AG09309 (cell line): ENCODE measurements at regions not wholly inside any gene's neighbourhood (a gene's known extent, or its start where the extent isn't known, plus 50 kb on each side); places are given as distances from the start of the nearest gene placed in this dataset.

Experiments
- DNase-seq: peaks from one replicate; pipeline ENCODE4 v3.0.0-alpha.2; 2010; ENCODE audit warnings: low read depth
- H3K4me3 ChIP-seq: 2 replicates; pipeline ENCODE4 v1.5.1; 2011; ENCODE audit warnings: mild to moderate bottlenecking, low read depth, low read length, moderate library complexity; ENCODE audit not compliant: control insufficient read depth
- TF ChIP-seq, protein P1 (sequence below): IDR thresholded peaks from 2 replicates; pipeline ENCODE4 v1.5.1; 2011; ENCODE audit warnings: mild to moderate bottlenecking, low read depth, low read length, inconsistent platforms; ENCODE audit not compliant: insufficient read depth, control insufficient read depth; ENCODE audit errors: missing control alignments

- TF ChIP-seq, protein P1, sequence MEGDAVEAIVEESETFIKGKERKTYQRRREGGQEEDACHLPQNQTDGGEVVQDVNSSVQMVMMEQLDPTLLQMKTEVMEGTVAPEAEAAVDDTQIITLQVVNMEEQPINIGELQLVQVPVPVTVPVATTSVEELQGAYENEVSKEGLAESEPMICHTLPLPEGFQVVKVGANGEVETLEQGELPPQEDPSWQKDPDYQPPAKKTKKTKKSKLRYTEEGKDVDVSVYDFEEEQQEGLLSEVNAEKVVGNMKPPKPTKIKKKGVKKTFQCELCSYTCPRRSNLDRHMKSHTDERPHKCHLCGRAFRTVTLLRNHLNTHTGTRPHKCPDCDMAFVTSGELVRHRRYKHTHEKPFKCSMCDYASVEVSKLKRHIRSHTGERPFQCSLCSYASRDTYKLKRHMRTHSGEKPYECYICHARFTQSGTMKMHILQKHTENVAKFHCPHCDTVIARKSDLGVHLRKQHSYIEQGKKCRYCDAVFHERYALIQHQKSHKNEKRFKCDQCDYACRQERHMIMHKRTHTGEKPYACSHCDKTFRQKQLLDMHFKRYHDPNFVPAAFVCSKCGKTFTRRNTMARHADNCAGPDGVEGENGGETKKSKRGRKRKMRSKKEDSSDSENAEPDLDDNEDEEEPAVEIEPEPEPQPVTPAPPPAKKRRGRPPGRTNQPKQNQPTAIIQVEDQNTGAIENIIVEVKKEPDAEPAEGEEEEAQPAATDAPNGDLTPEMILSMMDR: no peak
- DNase-seq: no peak
- no peak overlapping the region for H3K4me3 ChIP-seq
These were observed 447.9 kb downstream of the TFAP2B start for GRCh38 chr6:51266604-51267003.

DNA sequence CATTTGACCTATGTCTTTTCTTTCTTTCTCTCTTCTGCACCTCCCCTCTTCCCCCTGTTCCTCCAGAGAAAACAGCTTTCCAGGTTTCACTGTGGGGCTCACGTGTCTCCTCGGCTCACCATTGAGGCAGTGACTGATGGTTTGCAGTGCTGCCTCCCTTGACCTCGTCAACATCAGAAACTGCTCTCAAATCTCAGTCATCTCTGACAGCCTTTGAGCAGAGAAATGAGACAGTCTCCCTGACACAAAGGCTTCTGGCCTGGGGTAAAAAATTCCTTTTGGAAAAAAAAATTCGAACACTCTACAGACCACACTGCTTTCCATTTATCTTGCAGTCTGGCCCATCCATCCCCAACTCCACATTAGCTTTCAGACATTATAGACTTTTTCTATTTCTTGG, 450.0 kb downstream of the TFAP2B start:
- TF ChIP-seq, protein P1: no peak
- DNase-seq: no peak
- no peak overlapping the region for H3K4me3 ChIP-seq

GRCh38 chr6:51269876-51270275, 451.2 kb downstream of the TFAP2B start:
- DNase-seq: no peak
- H3K4me3 ChIP-seq: no peak overlapping the region
- TF ChIP-seq, protein P1: no peak

DNA sequence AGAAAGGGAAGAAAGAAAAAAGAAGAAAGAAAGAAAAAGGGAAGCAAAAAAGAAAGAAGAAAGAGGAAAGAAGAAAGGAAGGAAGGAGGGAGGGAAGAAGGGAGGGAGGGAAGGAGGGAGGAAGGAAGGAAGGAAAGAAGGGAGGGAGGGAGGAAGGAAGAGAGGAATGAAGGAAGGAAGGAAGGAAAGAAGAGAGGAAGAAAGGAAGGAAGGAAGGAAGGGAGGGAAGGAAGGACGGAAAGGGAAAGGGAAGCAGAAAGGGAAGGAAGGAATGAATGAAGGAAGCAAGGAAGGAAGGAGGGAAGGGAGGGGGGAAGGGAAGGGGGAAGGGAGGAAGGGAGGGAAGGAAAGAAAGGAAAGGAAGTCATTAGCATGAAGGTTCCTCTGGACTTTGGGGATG, 452.9 kb downstream of the TFAP2B start:
- no peak overlapping the region for H3K4me3 ChIP-seq
- DNase-seq: no peak
- TF ChIP-seq, protein P1: no peak

- DNase-seq: no peak
- H3K4me3 ChIP-seq: no peak overlapping the region
- TF ChIP-seq, protein P1: no peak
These were observed 454.7 kb downstream of the TFAP2B start for GRCh38 chr6:51273228-51273961.

DNA sequence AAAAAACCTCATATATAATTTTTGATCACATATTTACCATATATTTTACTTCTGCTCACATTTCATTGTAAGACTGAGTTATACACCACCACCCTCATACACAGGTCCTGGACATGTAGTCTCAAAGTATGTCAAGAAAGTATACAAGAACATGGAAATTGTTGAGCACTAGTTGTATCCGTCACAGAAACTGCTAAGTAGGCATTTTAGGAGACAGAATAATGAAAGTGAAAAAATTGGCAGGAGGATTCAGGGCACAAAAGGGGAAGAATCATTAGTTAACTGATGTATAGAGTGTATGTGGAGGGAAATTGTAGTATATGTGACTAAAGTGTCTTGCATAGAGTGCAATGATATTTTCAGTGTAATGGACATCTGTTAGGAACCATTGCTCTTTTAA, 458.8 kb downstream of the TFAP2B start:
- TF ChIP-seq, protein P1: no peak
- no peak overlapping the region for H3K4me3 ChIP-seq
- DNase-seq: no peak
